HG03196 (cell line): ENCODE measurements at regions not wholly inside any gene's neighbourhood (a gene's known extent, or its start where the extent isn't known, plus 50 kb on each side); places are given as distances from the start of the nearest gene placed in this dataset.

ENCODE experiments used
- ATAC-seq: cut with Tn5 transposase; IDR thresholded peaks from one replicate; pipeline ENCODE4 v1.9.1; 2021; ENCODE audit not compliant: unreplicated experiment

GRCh38 chr18:78924786-78925540 is 54.7 kb upstream of the SALL3 start:
- ATAC-seq: no peak

GRCh38 chr18:78925557-78926242 is 53.9 kb upstream of the SALL3 start:
- no peak for ATAC-seq

- ATAC-seq: no peak
Observed at GRCh38 chr18:78926243-78926615, 53.4 kb upstream of the SALL3 start.

GRCh38 chr18:78927156-78927555 is 52.5 kb upstream of the SALL3 start:
- ATAC-seq: no peak

- no peak for ATAC-seq
Observed at GRCh38 chr18:78927616-78928015, 52.0 kb upstream of the SALL3 start.

GRCh38 chr18:78928076-78928475 is 51.5 kb upstream of the SALL3 start:
- ATAC-seq: no peak

GRCh38 chr18:78929516-78929915 is 50.1 kb upstream of the SALL3 start:
- ATAC-seq: no peak
